ENCODE measurements at regions not wholly inside any gene's neighbourhood (a gene's known extent, or its start where the extent isn't known, plus 50 kb on each side); places are given as distances from the start of the nearest gene placed in this dataset.

DNA sequence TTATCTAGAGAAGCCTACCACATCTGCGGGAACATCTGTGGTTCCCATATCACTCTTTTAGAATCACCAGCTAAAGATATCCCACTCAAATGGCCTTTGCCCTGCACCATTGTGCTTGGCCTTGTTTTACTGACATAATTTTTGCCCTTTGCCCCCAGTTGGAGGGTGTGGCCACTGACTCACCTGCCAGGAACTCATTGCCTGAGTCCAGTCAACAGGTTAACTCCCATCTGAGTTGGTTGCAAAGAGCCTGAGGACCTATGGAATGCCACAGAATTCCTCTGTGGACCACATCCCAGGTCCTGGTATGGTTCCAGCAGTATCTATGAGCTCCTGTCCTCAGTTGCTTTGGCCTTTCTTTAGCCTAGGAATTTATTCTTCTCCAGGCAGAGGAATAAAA, 55.7 kb upstream of the PTGR2 start:
- TF ChIP-seq, protein P1, sequence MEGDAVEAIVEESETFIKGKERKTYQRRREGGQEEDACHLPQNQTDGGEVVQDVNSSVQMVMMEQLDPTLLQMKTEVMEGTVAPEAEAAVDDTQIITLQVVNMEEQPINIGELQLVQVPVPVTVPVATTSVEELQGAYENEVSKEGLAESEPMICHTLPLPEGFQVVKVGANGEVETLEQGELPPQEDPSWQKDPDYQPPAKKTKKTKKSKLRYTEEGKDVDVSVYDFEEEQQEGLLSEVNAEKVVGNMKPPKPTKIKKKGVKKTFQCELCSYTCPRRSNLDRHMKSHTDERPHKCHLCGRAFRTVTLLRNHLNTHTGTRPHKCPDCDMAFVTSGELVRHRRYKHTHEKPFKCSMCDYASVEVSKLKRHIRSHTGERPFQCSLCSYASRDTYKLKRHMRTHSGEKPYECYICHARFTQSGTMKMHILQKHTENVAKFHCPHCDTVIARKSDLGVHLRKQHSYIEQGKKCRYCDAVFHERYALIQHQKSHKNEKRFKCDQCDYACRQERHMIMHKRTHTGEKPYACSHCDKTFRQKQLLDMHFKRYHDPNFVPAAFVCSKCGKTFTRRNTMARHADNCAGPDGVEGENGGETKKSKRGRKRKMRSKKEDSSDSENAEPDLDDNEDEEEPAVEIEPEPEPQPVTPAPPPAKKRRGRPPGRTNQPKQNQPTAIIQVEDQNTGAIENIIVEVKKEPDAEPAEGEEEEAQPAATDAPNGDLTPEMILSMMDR (IDR thresholded peaks at IDR 0.05), result no peak
- TF ChIP-seq POLR2AphosphoS5 (IDR thresholded peaks at IDR 0.05; ENCODE audit: insufficient read depth in 1 of 2, low read depth in 1 of 2), result no peak

All from vagina (tissue), 2 donors.